ENCODE measurements at regions not wholly inside any gene's neighbourhood (a gene's known extent, or its start where the extent isn't known, plus 50 kb on each side); places are given as distances from the start of the nearest gene placed in this dataset.

GRCh38 chr17:33667671-33668070 is 374.6 kb upstream of the ASIC2 start:
- no peak for ATAC-seq (ENCODE audit: low read depth)
- Histone ChIP-seq H2BK120ac (ENCODE audit: low read depth, low read length) (no peak overlapping the region), H3K9me1 (ENCODE audit: insufficient read depth, low read length) (no peaks in the 10 kb centered on the region), H2BK20ac (ENCODE audit: low read depth, low read length) (no peak overlapping the region), H4K91ac (ENCODE audit: insufficient read depth, low read depth, low read length) (no peak overlapping the region), H3K14ac (replicated peaks; ENCODE audit: low read depth, low read length) (no peak overlapping the region), H3K79me1 (ENCODE audit: low read depth in 1 of 2, low read length in 2 of 2) (no peaks in the 10 kb centered on the region), H2BK15ac (ENCODE audit: low read depth, low read length) (no peak overlapping the region), H3K27me3 (ENCODE audit: control insufficient read depth, insufficient read depth, low read length) (no peaks in the 10 kb centered on the region), H2BK5ac (ENCODE audit: low read depth, low read length, poor library complexity, severe bottlenecking) (no peak overlapping the region), H3K56ac (ENCODE audit: extremely low read depth, insufficient read depth, low read length) (no peak overlapping the region), H3K27ac (ENCODE audit: insufficient read depth, low read length) (no peak overlapping the region), H3K23ac (ENCODE audit: low read depth, low read length) (no peak overlapping the region), H3K4me3 (ENCODE audit: insufficient read depth, low read depth, low read length) (no peak overlapping the region), H3K9me3 (ENCODE audit: control insufficient read depth, insufficient read depth, low read length) (no peaks in the 10 kb centered on the region), H2AK9ac (replicated peaks; ENCODE audit: low read depth, low read length, poor library complexity) (no peak overlapping the region), H4K5ac (ENCODE audit: low read depth, low read length) (no peak overlapping the region), H3K4me2 (ENCODE audit: low read depth, low read length) (no peak overlapping the region), H2AFZ (replicated peaks; ENCODE audit: low read length, poor library complexity) (no peak overlapping the region), H3K9ac (ENCODE audit: low read depth, low read length) (no peak overlapping the region), H3K4me1 (ENCODE audit: control insufficient read depth, insufficient read depth, low read length) (no peaks in the 10 kb centered on the region), H3K18ac (ENCODE audit: low read depth, low read length) (no peak overlapping the region), H4K20me1 (ENCODE audit: insufficient read depth, low read length) (no peaks in the 10 kb centered on the region), H4K8ac (ENCODE audit: low read depth in 2 of 2, low read length in 2 of 2) (no peak overlapping the region), H2AK5ac (ENCODE audit: low read depth, low read length) (no peak overlapping the region), H3K36me3 (ENCODE audit: control insufficient read depth, insufficient read depth, low read length) (no peaks in the 10 kb centered on the region), H3K4ac (ENCODE audit: low read depth, low read length) (no peak overlapping the region)
- in situ Hi-C loops (cut with MboI; ENCODE audit: low sequenced_read_pairs) = no loop called here
- no TSS peak for BruUV-seq (replicated peaks)
- WGBS, 2 experiments (ENCODE audit: extremely low coverage in 2 of 2, insufficient read length in 1 of 2) = no CpG with 5 or more reads among the region's 4 CpGs
- ChIA-PET CTCF (interaction anchor here (0.6 kb wide), 1 partner anchor 14 kb away, joined by 3 read pairs; no protein-coding TSS in a partner anchor), POLR2A (ENCODE audit: unreplicated experiment) (no interaction called here)
- DNase-seq = no peak
- TF ChIP-seq CHD1 (IDR thresholded peaks at IDR 0.05; ENCODE audit: low read depth, low read length) (no peak), MAZ (IDR thresholded peaks at IDR 0.05; ENCODE audit: borderline replicate concordance, low read depth, low read length) (no peak), RCOR1 (IDR thresholded peaks at IDR 0.05; ENCODE audit: insufficient replicate concordance, low read length) (no peak), POLR2A (IDR thresholded peaks at IDR 0.05; ENCODE audit: low read depth, low read length) (no peak), BHLHE40 (IDR thresholded peaks at IDR 0.05; ENCODE audit: low read depth, low read length) (no peak), SMC3 (IDR thresholded peaks at IDR 0.05; ENCODE audit: low read depth, low read length) (no peak), MXI1 (IDR thresholded peaks at IDR 0.05; ENCODE audit: borderline replicate concordance, low read depth, low read length) (no peak), NFE2L2 (IDR thresholded peaks at IDR 0.05; ENCODE audit: low read depth, low read length) (no peak)
- TF ChIP-seq, protein P1, sequence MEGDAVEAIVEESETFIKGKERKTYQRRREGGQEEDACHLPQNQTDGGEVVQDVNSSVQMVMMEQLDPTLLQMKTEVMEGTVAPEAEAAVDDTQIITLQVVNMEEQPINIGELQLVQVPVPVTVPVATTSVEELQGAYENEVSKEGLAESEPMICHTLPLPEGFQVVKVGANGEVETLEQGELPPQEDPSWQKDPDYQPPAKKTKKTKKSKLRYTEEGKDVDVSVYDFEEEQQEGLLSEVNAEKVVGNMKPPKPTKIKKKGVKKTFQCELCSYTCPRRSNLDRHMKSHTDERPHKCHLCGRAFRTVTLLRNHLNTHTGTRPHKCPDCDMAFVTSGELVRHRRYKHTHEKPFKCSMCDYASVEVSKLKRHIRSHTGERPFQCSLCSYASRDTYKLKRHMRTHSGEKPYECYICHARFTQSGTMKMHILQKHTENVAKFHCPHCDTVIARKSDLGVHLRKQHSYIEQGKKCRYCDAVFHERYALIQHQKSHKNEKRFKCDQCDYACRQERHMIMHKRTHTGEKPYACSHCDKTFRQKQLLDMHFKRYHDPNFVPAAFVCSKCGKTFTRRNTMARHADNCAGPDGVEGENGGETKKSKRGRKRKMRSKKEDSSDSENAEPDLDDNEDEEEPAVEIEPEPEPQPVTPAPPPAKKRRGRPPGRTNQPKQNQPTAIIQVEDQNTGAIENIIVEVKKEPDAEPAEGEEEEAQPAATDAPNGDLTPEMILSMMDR (conservative IDR thresholded peaks at IDR 0.05; ENCODE audit: low read depth, low read length) = no peak
- intact Hi-C loops (cut with micrococcal nuclease) = no loop called here
- dilution Hi-C loops (cut with HindIII; ENCODE audit: low sequenced_read_pairs, unreplicated experiment) = no loop called here

All from IMR-90 (cell line).